ENCODE measurements at regions not wholly inside any gene's neighbourhood (a gene's known extent, or its start where the extent isn't known, plus 50 kb on each side); places are given as distances from the start of the nearest gene placed in this dataset.

GRCh38 chr5:165448753-165449152 is 1943.3 kb downstream of the MAT2B start:
- no peak for DNase-seq (ENCODE audit: low read depth)
- no peak overlapping the region for H3K4me3 ChIP-seq (ENCODE audit: low read depth, low read length)
- H3K27me3 ChIP-seq (ENCODE audit: control insufficient read depth, insufficient read depth, low read length), result no peaks in the 10 kb centered on the region
- H3K36me3 ChIP-seq (ENCODE audit: control insufficient read depth, insufficient read depth, low read length), result no peaks in the 10 kb centered on the region
- TF ChIP-seq CTCF (IDR thresholded peaks at IDR 0.05; ENCODE audit: insufficient read depth, low read length, poor library complexity, severe bottlenecking), result no peak

- no peaks in the 10 kb centered on the region for H3K36me3 ChIP-seq (ENCODE audit: control insufficient read depth, insufficient read depth, low read length)
- H3K4me3 ChIP-seq (ENCODE audit: low read depth, low read length), result no peak overlapping the region
- H3K27me3 ChIP-seq (ENCODE audit: control insufficient read depth, insufficient read depth, low read length), result no peaks in the 10 kb centered on the region
- peak; percentile 76 for TF ChIP-seq CTCF (IDR thresholded peaks at IDR 0.05; ENCODE audit: insufficient read depth, low read length, poor library complexity, severe bottlenecking)
- no peak for DNase-seq (ENCODE audit: low read depth)
These were observed 1952.6 kb downstream of the MAT2B start for GRCh38 chr5:165457859-165458481.

GRCh38 chr5:165459232-165459631 is 1953.8 kb downstream of the MAT2B start:
- no peak overlapping the region for H3K4me3 ChIP-seq (ENCODE audit: low read depth, low read length)
- no peak for DNase-seq (ENCODE audit: low read depth)
- no peaks in the 10 kb centered on the region for H3K27me3 ChIP-seq (ENCODE audit: control insufficient read depth, insufficient read depth, low read length)
- no peaks in the 10 kb centered on the region for H3K36me3 ChIP-seq (ENCODE audit: control insufficient read depth, insufficient read depth, low read length)
- no peak for TF ChIP-seq CTCF (IDR thresholded peaks at IDR 0.05; ENCODE audit: insufficient read depth, low read length, poor library complexity, severe bottlenecking)

- TF ChIP-seq CTCF (IDR thresholded peaks at IDR 0.05; ENCODE audit: insufficient read depth, low read length, poor library complexity, severe bottlenecking), result no peak
- Histone ChIP-seq H3K27me3 (ENCODE audit: control insufficient read depth, insufficient read depth, low read length) (no peaks in the 10 kb centered on the region), H3K36me3 (ENCODE audit: control insufficient read depth, insufficient read depth, low read length) (no peaks in the 10 kb centered on the region), H3K4me3 (ENCODE audit: low read depth, low read length) (no peak overlapping the region)
- DNase-seq (ENCODE audit: low read depth), result no peak
These were observed 1955.5 kb downstream of the MAT2B start for GRCh38 chr5:165460911-165461310.

GRCh38 chr5:165477546-165477945 is 1972.1 kb downstream of the MAT2B start:
- DNase-seq (ENCODE audit: low read depth), result no peak
- no peak for TF ChIP-seq CTCF (IDR thresholded peaks at IDR 0.05; ENCODE audit: insufficient read depth, low read length, poor library complexity, severe bottlenecking)
- Histone ChIP-seq H3K36me3 (ENCODE audit: control insufficient read depth, insufficient read depth, low read length) (no peaks in the 10 kb centered on the region), H3K4me3 (ENCODE audit: low read depth, low read length) (no peak overlapping the region), H3K27me3 (ENCODE audit: control insufficient read depth, insufficient read depth, low read length) (no peaks in the 10 kb centered on the region)

- TF ChIP-seq CTCF (IDR thresholded peaks at IDR 0.05; ENCODE audit: insufficient read depth, low read length, poor library complexity, severe bottlenecking), result no peak
- Histone ChIP-seq H3K27me3 (ENCODE audit: control insufficient read depth, insufficient read depth, low read length) (no peaks in the 10 kb centered on the region), H3K4me3 (ENCODE audit: low read depth, low read length) (no peak overlapping the region), H3K36me3 (ENCODE audit: control insufficient read depth, insufficient read depth, low read length) (no peaks in the 10 kb centered on the region)
- no peak for DNase-seq (ENCODE audit: low read depth)
These were observed 1990.5 kb downstream of the MAT2B start for GRCh38 chr5:165495829-165496380.

All from kidney epithelial cell (primary cell).